ENCODE measurements at regions not wholly inside any gene's neighbourhood (a gene's known extent, or its start where the extent isn't known, plus 50 kb on each side); places are given as distances from the start of the nearest gene placed in this dataset.

DNA sequence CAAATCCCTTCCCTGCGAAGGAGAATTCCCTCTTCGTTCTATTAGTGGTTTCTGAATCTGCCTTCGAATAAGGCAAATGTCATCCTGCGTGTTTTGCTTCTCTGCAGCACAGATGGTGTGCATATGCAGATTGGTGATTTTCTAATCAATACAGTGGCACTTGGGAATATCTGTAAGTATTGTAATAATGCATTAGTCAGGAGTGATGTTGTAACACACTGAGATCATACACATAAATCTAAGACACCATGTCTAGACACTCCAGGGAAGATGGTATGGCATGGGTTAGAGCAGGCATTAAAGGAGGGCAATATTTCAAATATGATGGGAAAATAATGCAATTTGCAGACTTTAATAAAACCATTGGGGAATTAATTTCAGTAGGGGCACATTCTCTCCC is 513.2 kb upstream of the PTBP2 start:
- TF ChIP-seq PBX3 (IDR thresholded peaks at IDR 0.05) (no peak), JUND (IDR thresholded peaks at IDR 0.05) (no peak), TAF1 (IDR thresholded peaks at IDR 0.05; ENCODE audit: borderline replicate concordance, low read depth, low read length) (no peak), SMC3 (IDR thresholded peaks at IDR 0.05; ENCODE audit: low read depth, low read length) (no peak), TEAD4 (IDR thresholded peaks at IDR 0.05; ENCODE audit: borderline replicate concordance, insufficient read depth) (no peak)
- Histone ChIP-seq H3K36me3 (replicated peaks in 1 of 2; ENCODE audit: control insufficient read depth in 1 of 2, insufficient read depth in 2 of 2, low read length in 1 of 2) (no peaks in the 10 kb centered on the region), H3K4me1 (ENCODE audit: control insufficient read depth in 1 of 2, insufficient read depth in 2 of 2, low read depth in 1 of 2, low read length in 1 of 2) (no peaks in the 10 kb centered on the region; a peak in 1 of 4 replicates), H3K27ac (ENCODE audit: low read depth in 2 of 2, low read length in 1 of 2) (no peak overlapping the region), H3F3A (replicated peaks; ENCODE audit: insufficient read depth) (no peaks in the 10 kb centered on the region), H3K79me2 (ENCODE audit: insufficient read depth) (no peaks in the 10 kb centered on the region), H3K27me3 (ENCODE audit: insufficient read depth) (no peaks in the 10 kb centered on the region), H3K9me2 (no peaks in the 10 kb centered on the region), H3K4me3 (ENCODE audit: low read depth in 2 of 2, low read length in 1 of 2) (no peak overlapping the region), H3K4me2 (no peak overlapping the region), H2AFZ (ENCODE audit: low read depth) (no peak overlapping the region), H4K20me1 (ENCODE audit: insufficient read depth) (no peaks in the 10 kb centered on the region), H3K9me3 (no peaks in the 10 kb centered on the region), H3K9ac (no peak overlapping the region)
- CTCF ChIA-PET, result no interaction called here
- WGBS (ENCODE audit: low lambda C conversion rate), result 59% methylated on average over 4 of the region's 4 CpGs
- DNase-seq, result no peak
- POLR2A ChIA-PET, result no interaction called here

DNA sequence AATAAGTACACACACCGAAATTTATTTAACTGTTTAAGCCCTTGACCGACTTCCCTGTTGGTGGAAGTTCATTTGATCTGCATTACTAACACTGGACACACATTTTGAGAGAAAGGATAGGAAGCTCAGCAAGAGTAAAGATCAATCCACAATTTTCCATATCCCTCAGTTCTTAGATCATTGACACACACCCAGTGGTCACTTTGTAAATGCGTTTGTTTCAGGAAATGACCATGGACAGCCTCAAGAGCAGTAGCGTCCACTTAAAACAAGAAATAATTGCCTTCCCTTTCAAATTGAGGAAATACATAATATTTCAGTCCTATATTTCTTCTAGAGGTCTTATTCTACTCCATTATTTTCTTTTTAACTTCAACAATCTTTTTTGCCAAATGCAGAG is 511.5 kb upstream of the PTBP2 start:
- no peaks in the 10 kb centered on the region for H3K9me2 ChIP-seq
- no peak overlapping the region for H3K27ac ChIP-seq (ENCODE audit: low read depth in 2 of 2, low read length in 1 of 2)
- CTCF ChIA-PET, result no interaction called here
- no peaks in the 10 kb centered on the region for H3K36me3 ChIP-seq (replicated peaks in 1 of 2; ENCODE audit: control insufficient read depth in 1 of 2, insufficient read depth in 2 of 2, low read length in 1 of 2)
- H3K9me3 ChIP-seq, result no peaks in the 10 kb centered on the region
- no peaks in the 10 kb centered on the region for H3K27me3 ChIP-seq (ENCODE audit: insufficient read depth)
- no peaks in the 10 kb centered on the region for H4K20me1 ChIP-seq (ENCODE audit: insufficient read depth)
- POLR2A ChIA-PET, result no interaction called here
- WGBS (ENCODE audit: low lambda C conversion rate), result 50% methylated on average over 4 of the region's 4 CpGs
- H3K4me1 ChIP-seq (ENCODE audit: control insufficient read depth in 1 of 2, insufficient read depth in 2 of 2, low read depth in 1 of 2, low read length in 1 of 2), result no peaks in the 10 kb centered on the region; a peak in 1 of 4 replicates
- no peak overlapping the region for H2AFZ ChIP-seq (ENCODE audit: low read depth)
- H3K4me3 ChIP-seq (ENCODE audit: low read depth in 2 of 2, low read length in 1 of 2), result no peak overlapping the region
- H3F3A ChIP-seq (replicated peaks; ENCODE audit: insufficient read depth), result no peaks in the 10 kb centered on the region
- H3K9ac ChIP-seq, result no peak overlapping the region
- no peak overlapping the region for H3K4me2 ChIP-seq
- no peaks in the 10 kb centered on the region for H3K79me2 ChIP-seq (ENCODE audit: insufficient read depth)
- no peak for DNase-seq
- TF ChIP-seq ELF1 (IDR thresholded peaks at IDR 0.05) (no peak), JUND (IDR thresholded peaks at IDR 0.05) (no peak), RCOR1 (IDR thresholded peaks at IDR 0.05; ENCODE audit: low read length) (no peak), MEF2A (IDR thresholded peaks at IDR 0.05; ENCODE audit: borderline replicate concordance, low read depth) (no peak)

GRCh38 chr1:96211202-96211601 is 510.4 kb upstream of the PTBP2 start:
- POLR2A ChIA-PET, result no interaction called here
- DNase-seq, result no peak
- no peaks in the 10 kb centered on the region for H3K9me2 ChIP-seq
- H3K79me2 ChIP-seq (ENCODE audit: insufficient read depth), result no peaks in the 10 kb centered on the region
- no peaks in the 10 kb centered on the region for H3K27me3 ChIP-seq (ENCODE audit: insufficient read depth)
- 29% methylated on average over 2 of the region's 2 CpGs for WGBS (ENCODE audit: low lambda C conversion rate)
- no peak overlapping the region for H3K4me2 ChIP-seq
- H3K4me3 ChIP-seq (ENCODE audit: low read depth in 2 of 2, low read length in 1 of 2), result no peak overlapping the region
- no peaks in the 10 kb centered on the region for H3F3A ChIP-seq (replicated peaks; ENCODE audit: insufficient read depth)
- H3K4me1 ChIP-seq (ENCODE audit: control insufficient read depth in 1 of 2, insufficient read depth in 2 of 2, low read depth in 1 of 2, low read length in 1 of 2), result no peaks in the 10 kb centered on the region; a peak in 1 of 4 replicates
- no peak overlapping the region for H2AFZ ChIP-seq (ENCODE audit: low read depth)
- H3K9me3 ChIP-seq, result no peaks in the 10 kb centered on the region
- no peak overlapping the region for H3K27ac ChIP-seq (ENCODE audit: low read depth in 2 of 2, low read length in 1 of 2)
- no peaks in the 10 kb centered on the region for H3K36me3 ChIP-seq (replicated peaks in 1 of 2; ENCODE audit: control insufficient read depth in 1 of 2, insufficient read depth in 2 of 2, low read length in 1 of 2)
- CTCF ChIA-PET, result interaction anchor here (0.6 to 1.2 kb wide), 2 partner anchors 25 to 133 kb away, joined by 3 read pairs; no protein-coding TSS in a partner anchor
- no peaks in the 10 kb centered on the region for H4K20me1 ChIP-seq (ENCODE audit: insufficient read depth)
- TF ChIP-seq, protein P1, sequence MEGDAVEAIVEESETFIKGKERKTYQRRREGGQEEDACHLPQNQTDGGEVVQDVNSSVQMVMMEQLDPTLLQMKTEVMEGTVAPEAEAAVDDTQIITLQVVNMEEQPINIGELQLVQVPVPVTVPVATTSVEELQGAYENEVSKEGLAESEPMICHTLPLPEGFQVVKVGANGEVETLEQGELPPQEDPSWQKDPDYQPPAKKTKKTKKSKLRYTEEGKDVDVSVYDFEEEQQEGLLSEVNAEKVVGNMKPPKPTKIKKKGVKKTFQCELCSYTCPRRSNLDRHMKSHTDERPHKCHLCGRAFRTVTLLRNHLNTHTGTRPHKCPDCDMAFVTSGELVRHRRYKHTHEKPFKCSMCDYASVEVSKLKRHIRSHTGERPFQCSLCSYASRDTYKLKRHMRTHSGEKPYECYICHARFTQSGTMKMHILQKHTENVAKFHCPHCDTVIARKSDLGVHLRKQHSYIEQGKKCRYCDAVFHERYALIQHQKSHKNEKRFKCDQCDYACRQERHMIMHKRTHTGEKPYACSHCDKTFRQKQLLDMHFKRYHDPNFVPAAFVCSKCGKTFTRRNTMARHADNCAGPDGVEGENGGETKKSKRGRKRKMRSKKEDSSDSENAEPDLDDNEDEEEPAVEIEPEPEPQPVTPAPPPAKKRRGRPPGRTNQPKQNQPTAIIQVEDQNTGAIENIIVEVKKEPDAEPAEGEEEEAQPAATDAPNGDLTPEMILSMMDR (IDR thresholded peaks at IDR 0.05), result no peak
- TF ChIP-seq CHD2 (IDR thresholded peaks at IDR 0.05; ENCODE audit: low read length, partially characterized antibody) (no peak), FOXJ3 (CRISPR knock-in tag; IDR thresholded peaks at IDR 0.05) (no peak), FOSL2 (IDR thresholded peaks at IDR 0.05; ENCODE audit: borderline replicate concordance, low read depth) (no peak), NRF1 (IDR thresholded peaks at IDR 0.05; ENCODE audit: low read depth, low read length) (no peak)
- TF ChIP-seq, protein P2, sequence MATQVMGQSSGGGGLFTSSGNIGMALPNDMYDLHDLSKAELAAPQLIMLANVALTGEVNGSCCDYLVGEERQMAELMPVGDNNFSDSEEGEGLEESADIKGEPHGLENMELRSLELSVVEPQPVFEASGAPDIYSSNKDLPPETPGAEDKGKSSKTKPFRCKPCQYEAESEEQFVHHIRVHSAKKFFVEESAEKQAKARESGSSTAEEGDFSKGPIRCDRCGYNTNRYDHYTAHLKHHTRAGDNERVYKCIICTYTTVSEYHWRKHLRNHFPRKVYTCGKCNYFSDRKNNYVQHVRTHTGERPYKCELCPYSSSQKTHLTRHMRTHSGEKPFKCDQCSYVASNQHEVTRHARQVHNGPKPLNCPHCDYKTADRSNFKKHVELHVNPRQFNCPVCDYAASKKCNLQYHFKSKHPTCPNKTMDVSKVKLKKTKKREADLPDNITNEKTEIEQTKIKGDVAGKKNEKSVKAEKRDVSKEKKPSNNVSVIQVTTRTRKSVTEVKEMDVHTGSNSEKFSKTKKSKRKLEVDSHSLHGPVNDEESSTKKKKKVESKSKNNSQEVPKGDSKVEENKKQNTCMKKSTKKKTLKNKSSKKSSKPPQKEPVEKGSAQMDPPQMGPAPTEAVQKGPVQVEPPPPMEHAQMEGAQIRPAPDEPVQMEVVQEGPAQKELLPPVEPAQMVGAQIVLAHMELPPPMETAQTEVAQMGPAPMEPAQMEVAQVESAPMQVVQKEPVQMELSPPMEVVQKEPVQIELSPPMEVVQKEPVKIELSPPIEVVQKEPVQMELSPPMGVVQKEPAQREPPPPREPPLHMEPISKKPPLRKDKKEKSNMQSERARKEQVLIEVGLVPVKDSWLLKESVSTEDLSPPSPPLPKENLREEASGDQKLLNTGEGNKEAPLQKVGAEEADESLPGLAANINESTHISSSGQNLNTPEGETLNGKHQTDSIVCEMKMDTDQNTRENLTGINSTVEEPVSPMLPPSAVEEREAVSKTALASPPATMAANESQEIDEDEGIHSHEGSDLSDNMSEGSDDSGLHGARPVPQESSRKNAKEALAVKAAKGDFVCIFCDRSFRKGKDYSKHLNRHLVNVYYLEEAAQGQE (IDR thresholded peaks at IDR 0.05; ENCODE audit: low read depth, low read length), result no peak
- TF ChIP-seq, protein P3, sequence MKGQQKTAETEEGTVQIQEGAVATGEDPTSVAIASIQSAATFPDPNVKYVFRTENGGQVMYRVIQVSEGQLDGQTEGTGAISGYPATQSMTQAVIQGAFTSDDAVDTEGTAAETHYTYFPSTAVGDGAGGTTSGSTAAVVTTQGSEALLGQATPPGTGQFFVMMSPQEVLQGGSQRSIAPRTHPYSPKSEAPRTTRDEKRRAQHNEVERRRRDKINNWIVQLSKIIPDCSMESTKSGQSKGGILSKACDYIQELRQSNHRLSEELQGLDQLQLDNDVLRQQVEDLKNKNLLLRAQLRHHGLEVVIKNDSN (IDR thresholded peaks at IDR 0.05; ENCODE audit: borderline replicate concordance, low read depth), result no peak
- no peak overlapping the region for H3K9ac ChIP-seq

Data from SK-N-SH (cell line).